GM21786 (cell line): ENCODE measurements at regions not wholly inside any gene's neighbourhood (a gene's known extent, or its start where the extent isn't known, plus 50 kb on each side); places are given as distances from the start of the nearest gene placed in this dataset.

Source experiments
- ATAC-seq: cut with Tn5 transposase; IDR thresholded peaks from one replicate; pipeline ENCODE4 v1.9.1; 2021; ENCODE audit not compliant: unreplicated experiment

- ATAC-seq, result no peak
These were observed 177.0 kb upstream of the ZBTB20 start for GRCh38 chr3:115324056-115324455.

DNA sequence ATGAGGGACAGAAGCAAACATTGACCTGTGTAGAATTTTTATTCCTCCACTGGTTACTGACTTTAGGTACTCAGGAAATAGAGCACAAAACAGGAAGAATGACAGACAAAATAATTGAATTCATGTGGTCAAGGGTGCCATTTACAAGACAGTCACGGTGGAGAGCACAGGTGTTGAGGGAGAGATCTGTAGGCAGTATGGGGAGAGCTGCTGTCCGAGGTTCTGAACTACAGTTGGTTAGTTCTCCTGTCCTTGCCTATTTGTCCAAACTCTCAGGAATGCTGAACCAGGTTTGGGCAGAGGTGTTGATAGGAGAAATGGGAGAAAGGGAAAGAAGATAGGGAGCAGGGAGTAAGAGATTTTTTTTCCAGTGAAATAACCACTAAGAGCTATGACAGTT is 178.5 kb upstream of the ZBTB20 start:
- ATAC-seq, result no peak

GRCh38 chr3:115330430-115330829 is 183.3 kb upstream of the ZBTB20 start:
- ATAC-seq, result no peak

- ATAC-seq, result no peak
These were observed 185.9 kb upstream of the ZBTB20 start for GRCh38 chr3:115332998-115333397.

DNA sequence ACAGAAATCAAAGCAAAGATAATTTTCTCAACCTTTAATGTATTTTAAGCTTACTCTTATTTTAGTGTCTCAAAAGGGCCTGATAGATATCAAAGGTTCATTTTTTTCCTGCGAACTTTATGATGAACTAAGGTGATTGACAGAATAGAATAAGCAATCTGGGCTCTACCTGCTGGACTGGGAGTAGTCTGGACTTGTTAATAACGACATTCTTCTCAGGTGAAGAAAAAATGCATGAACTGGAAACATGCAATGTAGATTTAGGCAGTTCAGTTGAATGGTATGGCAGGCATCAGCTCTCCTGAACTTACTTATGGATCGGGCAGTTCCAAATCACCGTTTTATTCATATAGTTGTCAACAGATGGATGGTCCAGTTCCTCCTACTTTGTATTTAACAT is 189.7 kb upstream of the ZBTB20 start:
- ATAC-seq, result no peak

DNA sequence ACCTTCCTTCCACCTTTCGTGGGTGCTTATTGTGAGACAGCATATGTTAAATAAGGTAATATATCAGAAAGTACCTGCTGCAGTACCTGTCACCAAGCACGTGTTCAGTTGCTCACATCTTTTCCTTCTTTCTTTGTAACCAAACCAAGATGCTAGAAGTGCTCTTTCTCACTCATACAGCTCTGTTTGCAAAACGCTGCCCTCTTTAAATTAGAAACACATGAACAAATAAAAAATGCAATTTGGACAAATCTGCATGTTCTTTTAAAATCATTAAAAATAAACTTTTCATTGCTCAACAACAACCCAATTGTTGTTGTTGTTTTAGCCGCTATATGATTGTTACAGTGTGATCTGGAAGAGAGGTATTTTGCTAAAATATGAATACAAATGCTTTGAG is 193.5 kb upstream of the ZBTB20 start:
- ATAC-seq, result no peak

- ATAC-seq, result no peak
These were observed 194.1 kb upstream of the ZBTB20 start for GRCh38 chr3:115341208-115341607.

- ATAC-seq, result no peak
These were observed 200.6 kb upstream of the ZBTB20 start for GRCh38 chr3:115347737-115348136.

- ATAC-seq, result no peak
These were observed 201.3 kb upstream of the ZBTB20 start for GRCh38 chr3:115348412-115348811.

DNA sequence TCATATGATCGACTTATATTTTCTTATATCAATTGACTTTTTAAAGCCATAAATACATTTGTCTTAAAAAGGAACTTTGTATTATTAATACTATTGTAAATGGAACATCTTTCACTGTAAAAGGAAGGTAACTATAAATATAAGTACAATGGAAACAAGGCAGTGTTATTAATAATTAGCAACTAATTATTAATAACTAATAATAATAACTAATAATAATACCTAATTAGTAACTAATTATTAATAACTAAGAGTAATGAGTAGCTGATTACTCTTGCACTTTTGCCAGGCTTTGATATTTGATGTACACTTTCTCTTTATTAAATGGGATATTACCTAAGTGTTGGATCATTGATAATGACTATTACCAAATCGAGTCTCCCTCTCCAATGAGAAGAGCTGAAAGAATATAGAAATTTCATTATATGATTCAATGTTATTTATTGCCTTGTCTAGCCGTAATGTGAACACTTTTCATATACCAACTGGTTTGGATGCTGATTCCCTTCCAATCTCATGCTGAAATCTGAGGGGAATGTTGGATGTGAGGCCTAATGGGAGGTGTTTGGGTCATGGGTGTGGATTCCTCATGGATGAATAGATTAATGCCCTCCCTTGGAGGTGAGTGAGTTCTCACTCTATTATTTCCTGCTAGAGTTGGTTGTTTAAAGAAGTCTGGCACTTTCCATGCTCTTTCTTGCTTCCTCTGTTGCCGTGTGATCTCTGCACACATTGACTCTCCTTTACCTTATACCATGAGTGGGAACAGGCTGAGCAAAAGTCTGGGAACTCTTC is 202.1 kb upstream of the ZBTB20 start:
- ATAC-seq, result no peak

GRCh38 chr3:115350606-115351005 is 203.5 kb upstream of the ZBTB20 start:
- no peak for ATAC-seq

DNA sequence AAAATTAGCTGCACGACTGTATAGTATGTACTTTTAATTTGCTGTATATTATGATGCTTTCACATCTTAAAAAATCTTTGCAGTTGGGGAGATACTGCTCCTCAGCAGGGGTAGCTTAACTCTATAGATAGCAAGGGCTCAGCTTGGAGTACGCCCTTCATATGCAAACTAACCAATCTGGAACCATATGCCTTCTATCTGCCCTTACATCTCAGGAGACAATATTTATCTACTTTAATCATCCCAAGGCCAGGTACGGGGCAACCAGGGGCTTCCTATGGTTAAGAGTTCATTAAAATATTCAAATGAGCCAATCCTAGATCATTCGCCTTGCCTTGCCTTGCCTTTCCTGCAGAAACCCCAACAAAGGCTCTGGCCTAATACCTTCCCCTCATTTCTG is 204.1 kb upstream of the ZBTB20 start:
- no peak for ATAC-seq

DNA sequence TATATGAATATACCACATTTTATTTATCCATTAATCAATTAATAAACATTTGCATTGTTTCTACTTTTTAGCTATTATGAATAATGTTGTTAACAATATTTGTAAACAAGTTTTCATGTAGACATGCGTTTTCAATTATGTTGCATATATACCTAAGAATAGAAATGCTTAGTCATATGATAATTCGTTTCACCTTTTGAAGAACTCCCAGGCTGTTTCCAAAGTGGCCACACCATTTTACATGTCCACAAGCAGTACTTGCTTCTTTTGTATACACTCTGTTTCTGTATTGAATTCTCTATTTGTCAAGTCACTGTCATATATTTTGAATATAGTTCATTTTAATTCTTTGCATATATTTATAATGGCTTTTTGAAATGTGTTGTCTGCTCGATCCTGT is 206.9 kb upstream of the ZBTB20 start:
- no peak for ATAC-seq

DNA sequence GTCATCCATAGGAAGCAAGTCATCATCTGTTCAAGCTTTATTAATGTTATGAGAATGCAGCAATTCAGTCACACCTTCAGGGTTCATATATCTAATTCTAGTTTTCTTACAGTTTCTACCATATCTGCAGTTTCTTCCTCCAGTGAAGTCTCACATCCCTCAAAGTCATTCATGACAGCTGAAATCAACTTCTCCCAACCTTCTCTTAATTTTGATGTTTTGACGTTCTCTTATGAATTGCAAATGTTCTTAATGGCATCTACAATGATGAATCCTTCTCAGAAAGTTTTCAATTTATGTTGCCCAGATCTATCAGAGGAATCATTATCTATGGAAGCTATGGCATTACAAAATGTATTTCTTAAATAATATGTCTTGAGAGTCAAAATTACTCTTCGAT is 210.4 kb upstream of the ZBTB20 start:
- ATAC-seq, result no peak

- peak; percentile 99 for ATAC-seq
These were observed 212.4 kb upstream of the ZBTB20 start for GRCh38 chr3:115359536-115359935.

DNA sequence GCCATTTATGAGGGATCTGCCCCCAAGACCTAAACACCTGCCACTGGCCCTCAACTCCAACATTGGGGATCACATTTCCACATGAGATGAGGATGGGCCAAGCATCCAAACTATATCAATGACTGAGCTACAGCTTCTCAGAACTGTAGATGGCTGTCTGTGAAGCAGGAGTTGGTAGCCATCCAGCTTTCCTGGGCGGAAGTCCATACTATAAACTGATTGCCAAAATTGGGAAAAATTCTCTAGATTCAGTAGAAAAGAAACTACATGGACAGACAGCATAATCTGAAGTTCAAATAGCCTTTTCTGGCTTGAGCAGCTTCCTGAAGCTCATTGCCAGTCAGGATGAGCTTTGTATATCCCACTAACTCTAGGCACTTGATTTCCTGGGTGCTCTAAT is 214.7 kb upstream of the ZBTB20 start:
- ATAC-seq, result no peak

GRCh38 chr3:115363071-115363470 is 216.0 kb upstream of the ZBTB20 start:
- ATAC-seq, result no peak

DNA sequence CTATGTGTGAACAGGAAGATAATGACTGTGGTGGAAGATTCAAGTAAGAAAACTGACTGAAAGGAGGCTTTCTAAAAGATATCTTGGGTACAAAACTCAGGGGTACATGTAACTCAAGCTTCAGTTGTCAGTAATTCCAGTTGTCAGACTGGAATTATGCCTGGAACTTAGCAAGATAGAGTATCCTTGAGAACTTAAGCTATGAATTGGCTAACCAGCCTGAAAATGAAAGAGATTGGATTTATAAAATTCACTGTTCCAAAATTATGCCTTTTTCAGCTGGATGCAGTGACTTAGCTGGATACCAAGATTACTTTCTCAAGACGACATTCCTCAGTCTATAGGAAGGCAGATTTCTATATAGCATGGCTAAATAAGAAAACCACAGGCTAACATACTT is 221.9 kb upstream of the ZBTB20 start:
- no peak for ATAC-seq

DNA sequence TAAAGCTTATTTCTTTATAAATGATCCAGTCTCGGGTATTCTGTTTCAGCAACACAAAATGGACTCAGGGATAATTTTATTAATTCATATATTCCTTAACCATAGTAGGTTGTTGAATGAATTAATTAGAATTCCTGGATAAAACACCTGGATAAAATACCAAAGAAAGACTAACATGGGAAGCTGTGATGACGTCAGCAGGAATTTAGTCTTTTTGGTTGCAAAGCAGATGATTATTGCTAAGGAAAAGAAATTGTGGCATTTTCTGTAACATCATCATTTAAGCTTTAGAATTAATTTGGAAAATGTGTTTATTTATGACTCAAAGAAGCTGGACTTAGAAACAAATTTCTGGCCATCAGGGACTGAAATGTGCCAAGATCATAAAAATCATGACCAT is 228.3 kb upstream of the ZBTB20 start:
- ATAC-seq, result no peak

GRCh38 chr3:115380883-115381572 is 233.9 kb upstream of the ZBTB20 start:
- no peak for ATAC-seq

DNA sequence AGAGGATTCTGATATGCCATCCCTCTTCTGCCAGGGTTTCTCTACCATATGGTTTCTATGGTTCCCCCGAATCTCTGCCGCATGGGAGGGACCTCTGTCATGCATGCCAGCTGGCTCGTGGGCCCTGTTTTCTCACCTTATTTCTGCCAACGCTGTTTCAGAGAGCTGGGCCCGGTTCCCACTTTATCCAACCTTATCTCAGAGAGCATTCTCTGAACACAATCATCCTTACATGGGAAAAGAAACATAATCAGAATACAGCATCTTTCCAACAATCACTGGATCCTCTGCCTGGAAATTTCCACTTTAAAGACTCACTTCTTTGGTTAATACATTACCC is 234.5 kb upstream of the ZBTB20 start:
- no peak for ATAC-seq

- no peak for ATAC-seq
These were observed 234.8 kb upstream of the ZBTB20 start for GRCh38 chr3:115381931-115382330.

- no peak for ATAC-seq
These were observed 237.3 kb upstream of the ZBTB20 start for GRCh38 chr3:115384381-115384780.
